Fibroblast of skin of right biceps (primary cell): ENCODE measurements at regions not wholly inside any gene's neighbourhood (a gene's known extent, or its start where the extent isn't known, plus 50 kb on each side); places are given as distances from the start of the nearest gene placed in this dataset.
A peak's percentile ranks its signal among the peaks of the same experiment; 100 is the strongest.

ENCODE experiments used
- DNase-seq: peaks from one replicate; pipeline ENCODE4 v3.0.0-alpha.2; 2013

GRCh38 chr21:43364261-43364510 lies 62.7 kb downstream of the SIK1 start:
- DNase-seq: no peak

- no peak for DNase-seq
These were observed 63.2 kb downstream of the SIK1 start for GRCh38 chr21:43363506-43364260.

GRCh38 chr21:43362915-43363314 lies 64.0 kb downstream of the SIK1 start:
- no peak for DNase-seq

- DNase-seq: peak; percentile 85
These were observed 64.6 kb downstream of the SIK1 start for GRCh38 chr21:43362321-43362791.

GRCh38 chr21:43361493-43362296 lies 65.2 kb downstream of the SIK1 start:
- DNase-seq: peak; percentile 83

GRCh38 chr21:43361127-43361492 lies 65.8 kb downstream of the SIK1 start:
- DNase-seq: peak; percentile 55

GRCh38 chr21:43360441-43361126 lies 66.3 kb downstream of the SIK1 start:
- DNase-seq: no peak

GRCh38 chr21:43358940-43359822 lies 67.8 kb downstream of the SIK1 start:
- DNase-seq: no peak

GRCh38 chr21:43357715-43358430 lies 69.1 kb downstream of the SIK1 start:
- DNase-seq: no peak

GRCh38 chr21:43355925-43356289 lies 71.0 kb downstream of the SIK1 start:
- no peak for DNase-seq

GRCh38 chr21:43355266-43355924 lies 71.5 kb downstream of the SIK1 start:
- DNase-seq: no peak

GRCh38 chr21:43354666-43355065 lies 72.3 kb downstream of the SIK1 start:
- no peak for DNase-seq

- no peak for DNase-seq
These were observed 72.9 kb downstream of the SIK1 start for GRCh38 chr21:43354026-43354420.

- DNase-seq: no peak
These were observed 73.5 kb downstream of the SIK1 start for GRCh38 chr21:43353282-43354025.

GRCh38 chr21:43352568-43353281 lies 74.2 kb downstream of the SIK1 start:
- DNase-seq: peak; percentile 32

GRCh38 chr21:43352154-43352537 lies 74.8 kb downstream of the SIK1 start:
- no peak for DNase-seq

- no peak for DNase-seq
These were observed 75.3 kb downstream of the SIK1 start for GRCh38 chr21:43351501-43352153.

GRCh38 chr21:43349644-43350043 lies 77.3 kb downstream of the SIK1 start:
- DNase-seq: no peak

GRCh38 chr21:43348801-43349261 lies 78.1 kb downstream of the SIK1 start:
- no peak for DNase-seq
